Esophagus squamous epithelium (tissue), 5 donors: ENCODE measurements at regions not wholly inside any gene's neighbourhood (a gene's known extent, or its start where the extent isn't known, plus 50 kb on each side); places are given as distances from the start of the nearest gene placed in this dataset.

Experiments
- DNase-seq: peaks from one replicate; lab custom pipeline; 2025; lab: John Stamatoyannopoulos, UW
- H3K27ac ChIP-seq, 4 donors: fragments of 200-600 bp; sonication (generic); one replicate each; pipeline ENCODE4 v1.5.1; 2016 to 2019; ENCODE audit warnings: mild to moderate bottlenecking in 1 of 4
- H3K27me3 ChIP-seq, 4 donors: fragments of 200-600 bp; sonication (generic); 1 replicate in 3 of 4; 2 replicates in 1 of 4; pipeline versions ENCODE4 v1.5.1 to v1.6.0; 2017 to 2021; ENCODE audit warnings: antibody characterized with exemption in 1 of 4
- H3K36me3 ChIP-seq, 3 donors: fragments of 200-600 bp; sonication (generic); one replicate each; pipeline ENCODE4 v1.5.1; 2016 to 2019
- H3K4me1 ChIP-seq, 3 donors: fragments of 200-600 bp; sonication (generic); one replicate each; pipeline ENCODE4 v1.5.1; 2017 to 2019
- H3K4me3 ChIP-seq, 4 donors: fragments of 200-600 bp; sonication (generic); 1 replicate in 3 of 4; 2 replicates in 1 of 4; pipeline ENCODE4 v1.5.1; 2016 to 2019; ENCODE audit warnings: mild to moderate bottlenecking in 2 of 4, moderate library complexity in 1 of 4
- H3K9me3 ChIP-seq, 3 donors: fragments of 200-600 bp; sonication (generic); one replicate each; pipeline ENCODE4 v1.5.1; 2016 to 2019
- CTCF ChIP-seq, 6 experiments: fragments of 450-650 bp in 4 of 6; fragments of 200-600 bp in 2 of 6; sonication (generic) in 2 of 6; IDR thresholded peaks; one replicate each; pipeline ENCODE4 v1.5.1; 2016 to 2019; ENCODE audit warnings: antibody characterized with exemption in 6 of 6, mild to moderate bottlenecking in 4 of 6, moderate library complexity in 4 of 6
- POLR2A ChIP-seq, 4 donors: fragments of 450-650 bp; IDR thresholded peaks; one replicate each; pipeline ENCODE4 v1.6.1; 2017; ENCODE audit warnings: antibody characterized with exemption in 4 of 4, mild to moderate bottlenecking in 4 of 4, moderate library complexity in 3 of 4
- WGBS, 2 donors: methylation state at CpG; one replicate each; pipeline ENCODE4 v1.1.5; 2018; 5-methylcytosine and 5-hydroxymethylcytosine counted together
- intact Hi-C: fragments of 100-400 bp; cut with DNase I; formaldehyde crosslinking; loops from one replicate; pipeline ENCODE4 v1.15.0; 2022
- donor health status: DM: yes; HTN: yes; CAD: no.

- Histone ChIP-seq H3K27me3 (no peaks in the 10 kb centered on the region), H3K4me1 (no peaks in the 10 kb centered on the region), H3K9me3 (no peaks in the 10 kb centered on the region), H3K4me3 (no peak overlapping the region), H3K27ac (no peak overlapping the region), H3K36me3 (no peaks in the 10 kb centered on the region)
- no peak for DNase-seq
- intact Hi-C loops, result no loop called here
- 61 to 79% methylated on average over 2 of the region's 2 CpGs for WGBS, 2 donors
- no peak for TF ChIP-seq CTCF (IDR thresholded peaks at IDR 0.05)
- no peak for TF ChIP-seq POLR2A (IDR thresholded peaks at IDR 0.05)
Observed at GRCh38 chr6:103858003-103858402, 1001.7 kb downstream of the HACE1 start.

- intact Hi-C loops, result no loop called here
Observed at GRCh38 chr6:103855750-103856149, 1004.0 kb downstream of the HACE1 start.

GRCh38 chr6:103854059-103854458 is 1005.7 kb downstream of the HACE1 start:
- H3K9me3 ChIP-seq, result no peaks in the 10 kb centered on the region
- no peak for TF ChIP-seq CTCF (IDR thresholded peaks at IDR 0.05)
- no peaks in the 10 kb centered on the region for H3K36me3 ChIP-seq
- H3K27ac ChIP-seq, result no peak overlapping the region
- intact Hi-C loops, result no loop called here
- no peak overlapping the region for H3K4me3 ChIP-seq
- H3K27me3 ChIP-seq, result no peaks in the 10 kb centered on the region
- no peak for DNase-seq
- no peaks in the 10 kb centered on the region for H3K4me1 ChIP-seq

More at GRCh38 chr6:103855750-103856149, 1004.0 kb downstream of the HACE1 start:
- no peaks in the 10 kb centered on the region for H3K27me3 ChIP-seq
- 52 to 53% methylated on average over 3 of the region's 3 CpGs for WGBS, 2 donors
- H3K9me3 ChIP-seq, result no peaks in the 10 kb centered on the region
- H3K4me3 ChIP-seq, result no peak overlapping the region
- H3K36me3 ChIP-seq, result no peaks in the 10 kb centered on the region
- no peak for TF ChIP-seq POLR2A (IDR thresholded peaks at IDR 0.05)
- no peak for TF ChIP-seq CTCF (IDR thresholded peaks at IDR 0.05)
- H3K4me1 ChIP-seq, result no peaks in the 10 kb centered on the region
- H3K27ac ChIP-seq, result no peak overlapping the region
- no peak for DNase-seq

GRCh38 chr6:103838457-103838856 is 1021.3 kb downstream of the HACE1 start:
- Histone ChIP-seq H3K4me1 (no peaks in the 10 kb centered on the region), H3K27ac (no peak overlapping the region), H3K4me3 (no peak overlapping the region), H3K36me3 (no peaks in the 10 kb centered on the region), H3K9me3 (no peaks in the 10 kb centered on the region), H3K27me3 (no peaks in the 10 kb centered on the region)
- WGBS, 2 donors, result 67 to 82% methylated on average over 2 of the region's 2 CpGs
- intact Hi-C loops, result no loop called here
- TF ChIP-seq POLR2A (IDR thresholded peaks at IDR 0.05) (no peak), CTCF (IDR thresholded peaks at IDR 0.05) (no peak)
- DNase-seq, result no peak

- no peak overlapping the region for H3K4me3 ChIP-seq
- TF ChIP-seq CTCF (IDR thresholded peaks at IDR 0.05) (no peak), POLR2A (IDR thresholded peaks at IDR 0.05) (no peak)
- H3K4me1 ChIP-seq, result no peaks in the 10 kb centered on the region
- intact Hi-C loops, result no loop called here
- H3K27me3 ChIP-seq, result no peaks in the 10 kb centered on the region
- H3K27ac ChIP-seq, result no peak overlapping the region
- no peaks in the 10 kb centered on the region for H3K9me3 ChIP-seq
- no peak for DNase-seq
- no peaks in the 10 kb centered on the region for H3K36me3 ChIP-seq
- WGBS, 2 donors, result 36 to 58% methylated on average over 2 of the region's 2 CpGs
Observed at GRCh38 chr6:103826209-103826608, 1033.5 kb downstream of the HACE1 start.
